Activated T-helper 2 cell treated with anti-CD3 and anti-CD28 coated beads, Interferon-gamma antibody, Interleukin-2, Interleukin-4, amounts not matched to agents 10 μg/mL and 5 μg/mL and 100 μg/mL, durations not matched to agents 14 hours and 24 hours and 36 hours (primary cell): ENCODE measurements at regions not wholly inside any gene's neighbourhood (a gene's known extent, or its start where the extent isn't known, plus 50 kb on each side); places are given as distances from the start of the nearest gene placed in this dataset.
"Not testable (repeated sequence)": the region's sequence is repeated elsewhere in the genome, so short reads cannot be mapped to it uniquely, and the experiment has no call there.

Experiments
- DNase-seq: peaks from one replicate; pipeline ENCODE4 v3.0.0; 2021; ENCODE audit warnings: low spot score
- H3K27ac Mint-ChIP-seq: one replicate; pipeline ENCODE4 v1.8.0; 2021; ENCODE audit warnings: mixed read lengths
- H3K27me3 Mint-ChIP-seq: one replicate; pipeline ENCODE4 v1.8.0; 2021; ENCODE audit warnings: low read depth, mixed read lengths
- H3K36me3 Mint-ChIP-seq: one replicate; pipeline ENCODE4 v1.8.0; 2021; ENCODE audit warnings: low read depth, mixed read lengths
- H3K4me1 Mint-ChIP-seq: one replicate; pipeline ENCODE4 v1.8.0; 2021; ENCODE audit warnings: low read depth, mixed read lengths
- H3K4me3 Mint-ChIP-seq: one replicate; pipeline ENCODE4 v1.8.0; 2021; ENCODE audit warnings: low read depth, mild to moderate bottlenecking, moderate library complexity, mixed read lengths
- H3K9me3 Mint-ChIP-seq: one replicate; pipeline ENCODE4 v1.8.0; 2021; ENCODE audit warnings: mixed read lengths
- intact Hi-C: fragments of 100-400 bp; cut with micrococcal nuclease; formaldehyde crosslinking; loops from one replicate; pipeline ENCODE4 v1.15.1; 2023

DNA sequence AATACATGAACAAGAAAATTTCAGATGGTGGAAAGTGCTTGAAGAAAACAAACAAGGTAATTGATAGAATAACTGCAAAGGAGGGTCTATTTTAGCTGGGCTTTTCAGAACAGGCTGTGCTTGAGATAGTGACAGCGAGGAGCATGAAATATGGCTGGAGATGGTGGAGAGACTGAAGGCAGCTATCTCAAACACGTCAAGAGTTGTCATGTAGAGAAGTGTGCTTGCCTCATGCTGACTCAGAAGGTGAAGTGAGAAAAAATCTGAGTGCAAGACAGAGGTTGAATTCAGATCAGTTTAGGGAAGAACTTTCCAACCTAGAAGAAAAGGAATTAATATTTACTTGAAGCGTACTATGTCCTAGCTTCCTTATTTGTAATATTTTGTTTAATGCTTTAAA lies 115.5 kb upstream of the RANBP3L start:
- H3K9me3 Mint-ChIP-seq: no peaks in the 10 kb centered on the region
- no peak overlapping the region for H3K27ac Mint-ChIP-seq
- DNase-seq: no peak
- peaks cover 4% of the 10 kb centered on the region for H3K27me3 Mint-ChIP-seq
- H3K4me3 Mint-ChIP-seq: no peak overlapping the region
- intact Hi-C loops: loop anchor here (5.0 kb wide), 1 partner anchor 275 kb away; no protein-coding TSS in a partner anchor
- no peaks in the 10 kb centered on the region for H3K36me3 Mint-ChIP-seq
- peaks cover 15% of the 10 kb centered on the region for H3K4me1 Mint-ChIP-seq

DNA sequence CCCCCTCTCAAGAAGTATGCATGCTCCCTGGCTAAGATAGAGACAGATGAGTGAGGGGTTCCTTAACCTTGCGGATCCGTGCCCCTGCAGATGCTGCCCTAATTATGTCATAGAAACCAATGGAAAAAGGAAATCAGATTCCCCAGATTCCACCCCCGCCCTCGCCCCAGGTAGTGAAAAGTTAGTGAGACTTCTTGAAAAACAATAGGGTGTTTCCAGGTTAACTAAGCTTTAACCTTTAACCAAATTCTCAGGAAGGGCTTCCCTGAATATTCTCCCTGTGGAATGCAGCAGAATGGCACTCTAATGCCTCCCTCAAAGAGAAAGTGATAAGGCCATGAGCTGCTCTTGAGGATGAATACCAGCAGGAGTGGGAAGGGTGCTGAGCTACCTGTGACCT lies 116.0 kb upstream of the RANBP3L start:
- H3K36me3 Mint-ChIP-seq: no peaks in the 10 kb centered on the region
- DNase-seq: no peak
- H3K4me1 Mint-ChIP-seq: peaks cover 15% of the 10 kb centered on the region
- no peak overlapping the region for H3K27ac Mint-ChIP-seq
- intact Hi-C loops: loop anchor here (5.0 kb wide), 1 partner anchor 275 kb away; no protein-coding TSS in a partner anchor
- H3K27me3 Mint-ChIP-seq: peaks cover 4% of the 10 kb centered on the region
- H3K4me3 Mint-ChIP-seq: no peak overlapping the region
- H3K9me3 Mint-ChIP-seq: no peaks in the 10 kb centered on the region

DNA sequence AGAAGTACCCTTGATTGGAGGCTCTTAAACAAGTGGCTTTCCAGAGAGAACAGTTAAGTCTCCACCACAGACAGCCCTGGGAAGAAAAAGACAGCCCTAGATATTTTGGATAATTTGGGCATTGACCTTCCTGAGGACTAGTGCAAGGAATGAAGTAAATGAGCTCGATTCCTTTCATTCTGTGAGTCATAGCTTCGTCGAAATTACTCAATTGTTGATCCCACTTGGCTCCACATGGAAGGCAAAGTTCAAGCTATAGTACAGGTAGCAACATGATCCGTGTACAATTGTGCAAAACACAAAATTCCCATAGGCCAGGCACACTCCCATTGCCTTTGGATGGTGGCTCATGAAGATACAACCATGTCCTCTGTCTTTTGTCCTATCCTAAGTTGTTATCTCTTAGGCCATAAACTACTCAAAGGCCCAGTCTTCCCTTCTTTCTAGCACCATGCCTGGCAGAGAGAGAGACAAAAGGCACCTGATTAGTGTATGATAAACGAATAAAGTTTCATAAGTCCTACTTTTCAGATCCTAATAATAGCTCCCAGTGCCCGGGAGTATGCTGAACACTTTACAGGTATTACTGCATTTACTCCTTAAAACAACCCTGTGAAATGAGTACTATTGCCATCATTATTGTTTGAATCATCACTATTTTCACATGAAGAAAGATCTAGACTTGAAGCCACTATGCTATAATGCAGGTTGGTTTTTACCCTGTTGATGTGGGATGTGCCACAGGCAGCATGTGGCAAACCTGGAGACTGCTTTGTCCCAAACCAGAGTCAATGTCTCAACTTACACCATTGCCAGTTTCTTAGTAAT lies 116.7 kb upstream of the RANBP3L start:
- Mint-ChIP-seq H3K4me3 (no peak overlapping the region), H3K9me3 (no peaks in the 10 kb centered on the region), H3K27me3 (peaks cover 4% of the 10 kb centered on the region), H3K4me1 (peaks cover 15% of the 10 kb centered on the region), H3K27ac (no peak overlapping the region), H3K36me3 (no peaks in the 10 kb centered on the region)
- DNase-seq: no peak
- intact Hi-C loops: loop anchor here (5.0 kb wide), 1 partner anchor 274 kb away; no protein-coding TSS in a partner anchor

DNA sequence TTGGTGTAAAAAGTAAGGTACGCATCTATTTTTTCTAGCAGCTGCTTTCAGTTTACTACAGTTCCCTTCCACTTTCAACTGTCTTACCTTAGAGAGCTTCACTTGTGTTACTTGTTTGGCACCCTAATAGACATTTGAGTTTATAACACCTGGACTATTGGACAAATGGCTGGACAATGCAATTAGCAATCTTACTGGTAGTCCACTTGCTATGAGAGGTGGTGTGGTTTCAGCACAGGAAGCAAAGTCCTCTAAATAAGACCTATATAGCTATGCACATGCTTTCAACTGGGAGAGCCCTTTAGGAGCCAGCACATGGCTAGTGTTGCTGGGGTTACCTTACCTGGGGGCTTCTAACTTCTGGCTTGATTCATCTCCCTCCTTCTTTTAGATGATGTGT lies 119.6 kb upstream of the RANBP3L start:
- intact Hi-C loops: no loop called here
- no peaks in the 10 kb centered on the region for H3K9me3 Mint-ChIP-seq
- H3K27ac Mint-ChIP-seq: no peak overlapping the region
- H3K27me3 Mint-ChIP-seq: peaks cover 4% of the 10 kb centered on the region
- no peak overlapping the region for H3K4me3 Mint-ChIP-seq
- peaks cover 15% of the 10 kb centered on the region for H3K4me1 Mint-ChIP-seq
- DNase-seq: no peak
- no peaks in the 10 kb centered on the region for H3K36me3 Mint-ChIP-seq

DNA sequence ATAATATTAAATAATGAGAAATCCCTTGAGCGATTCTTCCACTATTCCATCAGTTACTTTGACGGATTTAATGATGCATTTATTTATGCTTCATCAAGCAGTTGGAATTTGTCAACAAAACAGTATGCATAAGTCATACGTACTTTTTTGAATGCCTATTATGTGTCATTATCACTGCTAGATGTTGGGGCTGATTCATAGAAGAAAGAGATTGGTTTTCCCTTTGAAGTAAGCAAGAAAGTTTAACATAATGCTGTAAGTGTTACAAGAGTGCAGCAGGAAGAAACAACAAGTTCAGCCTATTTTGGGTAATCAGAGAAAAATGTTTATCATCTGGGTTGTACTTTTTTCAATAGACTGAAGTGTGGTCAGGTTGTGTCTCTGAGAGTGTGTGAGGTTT lies 121.2 kb upstream of the RANBP3L start:
- H3K27me3 Mint-ChIP-seq: peaks cover 2% of the 10 kb centered on the region
- DNase-seq: no peak
- intact Hi-C loops: no loop called here
- peaks cover 15% of the 10 kb centered on the region for H3K4me1 Mint-ChIP-seq
- no peaks in the 10 kb centered on the region for H3K36me3 Mint-ChIP-seq
- no peaks in the 10 kb centered on the region for H3K9me3 Mint-ChIP-seq
- H3K4me3 Mint-ChIP-seq: no peak overlapping the region
- H3K27ac Mint-ChIP-seq: no peak overlapping the region

DNA sequence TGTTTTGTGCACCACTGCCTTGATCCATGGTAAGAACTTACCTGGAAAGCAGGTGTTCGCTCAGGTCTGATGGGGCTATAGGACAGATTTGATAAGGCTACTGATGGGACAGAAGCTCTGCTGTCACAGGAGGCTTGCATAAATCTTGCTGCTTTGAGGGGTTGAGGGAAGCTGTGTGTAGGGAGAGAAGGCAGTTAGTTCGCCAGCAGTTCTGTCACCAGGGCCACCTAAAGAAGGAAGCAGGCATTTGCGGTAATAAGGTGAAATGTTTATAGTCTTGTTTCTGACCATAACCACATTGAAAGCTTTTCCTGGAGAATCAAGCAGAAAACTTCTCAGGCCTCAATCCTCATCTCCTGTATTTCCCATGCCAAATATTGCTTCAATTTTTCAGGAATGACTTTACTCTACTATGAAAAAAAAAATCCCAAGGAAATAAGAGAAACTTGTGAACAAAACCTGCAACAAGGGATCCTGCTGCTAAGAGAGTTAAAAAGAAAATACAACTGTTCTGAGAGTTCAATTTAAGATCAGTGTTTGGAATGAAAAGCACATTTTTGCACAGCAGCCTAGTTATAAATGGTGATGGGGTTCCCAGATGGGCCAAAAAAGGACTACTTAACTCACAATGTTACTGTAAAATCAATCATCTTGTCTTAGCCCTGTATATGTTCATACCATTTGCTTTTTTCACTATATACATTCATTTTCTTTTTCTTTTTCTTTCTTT lies 122.0 kb upstream of the RANBP3L start:
- Mint-ChIP-seq H3K27me3 (peaks cover 6% of the 10 kb centered on the region), H3K4me1 (peaks cover 11% of the 10 kb centered on the region), H3K4me3 (no peak overlapping the region), H3K27ac (no peak overlapping the region), H3K36me3 (no peaks in the 10 kb centered on the region), H3K9me3 (no peaks in the 10 kb centered on the region)
- intact Hi-C loops: no loop called here
- no peak for DNase-seq

DNA sequence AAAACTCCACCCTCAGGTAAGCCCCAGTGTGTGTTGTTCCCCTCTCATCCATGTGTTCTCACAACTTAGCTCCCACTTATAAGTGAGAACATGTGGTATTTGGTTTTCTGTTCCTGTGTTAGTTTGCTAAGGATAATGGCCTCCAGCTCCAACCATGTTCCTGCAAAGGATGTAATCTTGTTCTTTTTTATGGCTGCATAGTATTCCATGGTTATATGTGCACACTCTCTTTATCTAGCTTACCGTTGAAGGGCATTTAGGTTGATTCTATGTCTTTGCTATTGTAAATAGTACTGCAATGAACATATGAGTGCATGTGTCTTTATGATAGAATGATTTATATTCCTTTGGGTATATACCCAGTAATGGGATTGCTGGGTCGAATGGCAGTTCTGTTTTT lies 124.4 kb upstream of the RANBP3L start:
- H3K4me1 Mint-ChIP-seq, intact Hi-C loops, H3K9me3 Mint-ChIP-seq, H3K36me3 Mint-ChIP-seq, H3K27ac Mint-ChIP-seq, H3K4me3 Mint-ChIP-seq, DNase-seq: not testable (repeated sequence)
- peaks cover 19% of the 10 kb centered on the region for H3K27me3 Mint-ChIP-seq

DNA sequence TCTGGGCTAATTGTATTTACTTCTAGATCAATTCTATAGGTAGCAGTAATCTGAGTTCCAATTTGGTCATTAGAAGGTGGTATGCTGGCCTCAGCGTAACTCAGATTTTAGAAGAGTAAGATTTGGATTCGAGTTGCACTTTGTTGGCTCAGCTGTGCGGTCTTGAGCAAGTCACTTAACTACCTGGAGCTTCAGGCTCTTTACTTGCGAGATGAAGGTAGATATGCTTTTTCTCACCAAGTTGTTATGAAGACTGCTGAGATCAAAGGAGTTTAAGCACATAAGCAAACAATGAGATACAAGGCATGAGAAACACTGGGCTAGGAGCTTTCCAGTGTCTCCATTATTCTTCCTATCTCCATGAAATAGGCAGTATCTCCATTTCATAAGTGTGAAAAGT lies 133.8 kb upstream of the RANBP3L start:
- no peak overlapping the region for H3K4me3 Mint-ChIP-seq
- intact Hi-C loops: no loop called here
- H3K27me3 Mint-ChIP-seq: peaks cover 16% of the 10 kb centered on the region
- H3K4me1 Mint-ChIP-seq: no peaks in the 10 kb centered on the region
- DNase-seq: no peak
- no peaks in the 10 kb centered on the region for H3K36me3 Mint-ChIP-seq
- no peak overlapping the region for H3K27ac Mint-ChIP-seq
- no peaks in the 10 kb centered on the region for H3K9me3 Mint-ChIP-seq

DNA sequence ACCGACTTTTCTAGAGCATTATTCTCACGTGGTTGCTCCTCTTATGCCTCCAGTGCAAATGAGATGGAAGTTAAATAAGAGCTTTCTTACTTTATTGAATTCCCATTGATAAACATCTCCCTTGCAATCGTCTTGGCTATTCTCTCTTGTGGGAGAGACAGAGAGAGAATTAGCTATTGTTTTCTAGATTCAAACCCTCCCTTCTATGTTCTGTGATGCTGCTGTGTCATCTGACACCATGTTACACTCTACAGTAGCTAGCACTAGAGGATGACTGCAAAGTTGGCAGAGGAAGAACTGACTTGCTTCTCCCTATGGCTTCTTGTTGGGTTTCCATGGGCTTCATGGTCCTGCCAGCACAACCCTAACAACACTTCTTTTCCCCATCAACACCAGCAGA lies 134.6 kb upstream of the RANBP3L start:
- Mint-ChIP-seq H3K27me3 (peaks cover 12% of the 10 kb centered on the region), H3K9me3 (no peaks in the 10 kb centered on the region), H3K4me1 (no peaks in the 10 kb centered on the region), H3K36me3 (no peaks in the 10 kb centered on the region), H3K27ac (no peak overlapping the region), H3K4me3 (no peak overlapping the region)
- intact Hi-C loops: no loop called here
- no peak for DNase-seq

DNA sequence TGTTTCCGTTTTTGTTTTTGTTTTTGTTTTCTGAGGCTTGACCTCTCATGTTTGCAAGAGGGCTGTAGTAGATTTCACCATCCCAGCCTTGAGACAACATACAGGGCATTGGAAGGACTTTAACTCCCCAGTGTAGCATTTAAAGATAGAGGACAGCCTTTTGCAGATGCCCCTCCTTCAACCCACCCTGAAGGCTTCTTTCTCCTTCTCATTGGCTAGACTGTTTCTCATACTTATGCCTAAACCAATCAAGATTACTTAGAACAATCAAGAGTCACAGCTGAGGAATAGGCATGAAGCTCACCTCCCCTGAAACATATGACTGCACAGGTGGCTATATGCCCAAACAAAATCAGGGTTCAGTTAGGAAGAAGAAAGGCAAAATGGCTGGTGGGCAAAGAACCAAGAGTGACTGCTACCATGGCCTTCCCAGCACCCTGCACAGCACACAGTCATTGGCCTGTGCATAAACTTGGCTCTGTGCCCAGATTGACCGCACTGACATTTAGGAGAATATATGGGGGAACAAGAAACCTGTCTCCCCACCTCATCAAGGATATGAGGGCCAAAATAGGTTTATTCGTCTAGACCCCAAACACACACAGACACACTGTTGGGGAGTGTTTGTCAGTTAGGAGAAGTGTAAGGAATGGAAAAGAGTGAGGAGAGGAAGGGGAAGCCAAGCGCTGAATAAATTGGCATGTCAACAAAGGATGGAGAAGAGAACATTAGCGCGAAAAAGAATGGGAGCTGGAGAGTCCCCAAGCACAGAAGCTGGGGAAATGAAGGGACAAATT lies 137.3 kb upstream of the RANBP3L start:
- no peaks in the 10 kb centered on the region for H3K9me3 Mint-ChIP-seq
- H3K27ac Mint-ChIP-seq: no peak overlapping the region
- intact Hi-C loops: no loop called here
- H3K36me3 Mint-ChIP-seq: no peaks in the 10 kb centered on the region
- DNase-seq: no peak
- H3K27me3 Mint-ChIP-seq: peaks cover 6% of the 10 kb centered on the region
- no peak overlapping the region for H3K4me3 Mint-ChIP-seq
- peaks cover 6% of the 10 kb centered on the region for H3K4me1 Mint-ChIP-seq

DNA sequence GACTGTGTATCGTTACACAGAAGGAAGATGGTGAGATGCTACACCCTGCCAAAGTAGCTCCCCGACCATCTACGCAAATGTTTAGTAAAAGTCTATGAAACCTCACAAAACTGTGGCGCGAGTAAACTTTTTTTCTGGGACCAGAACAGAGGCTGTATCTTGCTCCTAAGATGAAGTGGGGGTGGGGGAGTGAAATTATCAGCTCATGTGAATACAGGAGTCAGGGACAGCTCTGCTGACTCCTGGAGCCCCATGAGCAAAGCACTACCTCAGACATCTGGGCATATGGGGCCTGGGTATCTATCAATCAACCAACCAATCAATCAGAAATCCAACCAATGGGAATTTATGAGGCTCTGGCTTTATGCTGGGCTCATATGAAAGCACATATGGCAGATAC lies 138.6 kb upstream of the RANBP3L start:
- no peak for DNase-seq
- intact Hi-C loops: no loop called here
- H3K36me3 Mint-ChIP-seq: no peaks in the 10 kb centered on the region
- no peak overlapping the region for H3K27ac Mint-ChIP-seq
- H3K27me3 Mint-ChIP-seq: peaks cover 6% of the 10 kb centered on the region
- no peak overlapping the region for H3K4me3 Mint-ChIP-seq
- H3K4me1 Mint-ChIP-seq: peaks cover 6% of the 10 kb centered on the region
- no peaks in the 10 kb centered on the region for H3K9me3 Mint-ChIP-seq

DNA sequence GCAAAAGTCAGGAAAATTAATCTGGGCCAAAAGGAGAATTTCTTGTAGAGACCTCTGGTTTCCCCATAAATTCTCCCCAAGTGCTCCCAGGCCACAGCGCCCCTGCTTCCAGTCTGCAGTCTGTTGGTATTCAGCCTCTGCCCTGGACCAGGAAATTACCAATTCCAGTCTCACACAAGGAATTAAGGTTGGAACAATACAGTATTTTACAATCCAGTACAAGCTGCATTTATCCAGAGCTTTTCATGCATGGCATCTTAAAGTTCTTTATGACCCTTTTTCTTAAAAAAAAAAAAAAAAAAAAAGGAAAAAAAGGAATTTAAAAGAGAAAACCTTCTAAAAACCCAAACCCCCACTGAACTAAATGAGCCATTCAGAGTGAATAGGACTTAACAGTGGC lies 139.6 kb upstream of the RANBP3L start:
- Mint-ChIP-seq H3K27ac (no peak overlapping the region), H3K27me3 (peaks cover 2% of the 10 kb centered on the region), H3K9me3 (no peaks in the 10 kb centered on the region), H3K36me3 (no peaks in the 10 kb centered on the region), H3K4me1 (peaks cover 6% of the 10 kb centered on the region), H3K4me3 (no peak overlapping the region)
- intact Hi-C loops: no loop called here
- no peak for DNase-seq

DNA sequence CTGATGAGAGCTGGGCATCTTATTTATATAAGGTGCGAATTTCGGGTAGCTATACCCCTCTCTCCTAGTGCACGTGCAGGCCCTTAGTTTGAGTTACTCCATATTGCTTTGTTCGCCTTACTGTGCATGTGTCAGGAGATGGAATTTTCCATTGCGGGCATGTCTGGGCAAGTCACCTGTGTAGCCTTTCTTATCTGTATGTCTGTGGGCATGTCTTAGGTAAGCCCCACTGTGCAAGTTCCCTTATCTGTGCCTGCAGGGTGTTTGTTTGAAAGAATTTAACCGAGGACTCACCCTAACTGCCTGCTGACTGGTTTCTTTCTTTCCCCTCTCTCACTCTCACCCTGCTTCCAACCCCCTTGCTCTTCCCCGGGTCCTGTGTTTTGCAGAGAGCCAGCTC lies 140.7 kb upstream of the RANBP3L start:
- Mint-ChIP-seq H3K27ac (no peak overlapping the region), H3K4me3 (no peak overlapping the region), H3K4me1 (peaks cover 6% of the 10 kb centered on the region), H3K36me3 (no peaks in the 10 kb centered on the region), H3K27me3 (peaks cover 1% of the 10 kb centered on the region), H3K9me3 (no peaks in the 10 kb centered on the region)
- intact Hi-C loops: no loop called here
- no peak for DNase-seq
